Spleen (tissue), 7 donors: ENCODE measurements at regions not wholly inside any gene's neighbourhood (a gene's known extent, or its start where the extent isn't known, plus 50 kb on each side); places are given as distances from the start of the nearest gene placed in this dataset.

ENCODE experiments used
- CTCF ChIP-seq, 11 experiments: fragments of 200-600 bp in 7 of 11; fragments of 450-650 bp in 4 of 11; sonication (generic) in 4 of 11; IDR thresholded peaks in 8 of 11; conservative IDR thresholded peaks in 3 of 11; 1 replicate in 7 of 11; 2 replicates in 4 of 11; pipeline versions ENCODE4 v1.4.0 to v1.8.0; 2016 to 2021; ENCODE audit warnings: antibody characterized with exemption in 11 of 11, inconsistent platforms in 4 of 11, mild to moderate bottlenecking in 1 of 11
- POLR2A ChIP-seq, 3 donors: fragments of 450-650 bp; IDR thresholded peaks; one replicate each; pipeline ENCODE4 v1.5.1; 2017; ENCODE audit warnings: antibody characterized with exemption in 3 of 3, mild to moderate bottlenecking in 1 of 3
- POLR2AphosphoS5 ChIP-seq, 3 donors: sonication (generic); formaldehyde crosslinking; IDR thresholded peaks; one replicate each; pipeline ENCODE4 v1.5.1; 2017; ENCODE audit warnings: antibody characterized with exemption in 3 of 3
- donor health status: DM: no; HTN: no; CAD: no; lungs with moderate emphysema.
- donor health status: DM: no; HTN: no; CAD: no.
- donor health status: DM: no; HTN: no; CAD: no.

GRCh38 chr6:14824484-14825275 lies 421.2 kb upstream of the JARID2 start:
- TF ChIP-seq CTCF (IDR thresholded peaks at IDR 0.05 in 8 of 11, conservative IDR thresholded peaks at IDR 0.05 in 3 of 11) (no peak), POLR2AphosphoS5 (IDR thresholded peaks at IDR 0.05) (no peak), POLR2A (IDR thresholded peaks at IDR 0.05) (no peak)
